ENCODE measurements at regions not wholly inside any gene's neighbourhood (a gene's known extent, or its start where the extent isn't known, plus 50 kb on each side); places are given as distances from the start of the nearest gene placed in this dataset.

DNA sequence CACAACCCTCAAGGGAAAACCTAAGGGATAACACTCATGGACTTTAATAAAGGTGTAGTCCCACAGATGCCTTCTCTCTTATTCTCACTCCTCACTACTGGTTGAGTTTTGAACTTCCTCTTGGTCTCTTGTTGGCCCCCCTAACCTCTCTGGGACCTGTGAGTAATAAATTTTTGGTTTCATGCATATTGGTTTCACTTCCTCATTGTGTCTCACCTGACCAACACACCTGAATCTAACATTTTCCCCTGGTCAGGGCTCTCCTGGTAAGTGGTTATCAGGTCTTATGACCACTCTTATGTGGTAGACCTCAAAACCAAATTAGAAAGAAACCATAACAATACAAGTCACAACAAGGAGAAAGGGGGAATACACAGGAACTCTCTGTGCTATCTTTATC lies 60.5 kb upstream of the PRMT6 start:
- Histone ChIP-seq H3K4me3 (replicated peaks; ENCODE audit: low read depth, low read length) (no peak overlapping the region), H3K36me3 (ENCODE audit: control insufficient read depth, insufficient read depth, low read length) (no peaks in the 10 kb centered on the region), H3K27me3 (replicated peaks; ENCODE audit: control insufficient read depth, insufficient read depth, low read length) (no peaks in the 10 kb centered on the region)
- peak; percentile 85 for DNase-seq (ENCODE audit: extremely low read depth, insufficient read length)
- TF ChIP-seq, protein P1, sequence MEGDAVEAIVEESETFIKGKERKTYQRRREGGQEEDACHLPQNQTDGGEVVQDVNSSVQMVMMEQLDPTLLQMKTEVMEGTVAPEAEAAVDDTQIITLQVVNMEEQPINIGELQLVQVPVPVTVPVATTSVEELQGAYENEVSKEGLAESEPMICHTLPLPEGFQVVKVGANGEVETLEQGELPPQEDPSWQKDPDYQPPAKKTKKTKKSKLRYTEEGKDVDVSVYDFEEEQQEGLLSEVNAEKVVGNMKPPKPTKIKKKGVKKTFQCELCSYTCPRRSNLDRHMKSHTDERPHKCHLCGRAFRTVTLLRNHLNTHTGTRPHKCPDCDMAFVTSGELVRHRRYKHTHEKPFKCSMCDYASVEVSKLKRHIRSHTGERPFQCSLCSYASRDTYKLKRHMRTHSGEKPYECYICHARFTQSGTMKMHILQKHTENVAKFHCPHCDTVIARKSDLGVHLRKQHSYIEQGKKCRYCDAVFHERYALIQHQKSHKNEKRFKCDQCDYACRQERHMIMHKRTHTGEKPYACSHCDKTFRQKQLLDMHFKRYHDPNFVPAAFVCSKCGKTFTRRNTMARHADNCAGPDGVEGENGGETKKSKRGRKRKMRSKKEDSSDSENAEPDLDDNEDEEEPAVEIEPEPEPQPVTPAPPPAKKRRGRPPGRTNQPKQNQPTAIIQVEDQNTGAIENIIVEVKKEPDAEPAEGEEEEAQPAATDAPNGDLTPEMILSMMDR (IDR thresholded peaks at IDR 0.05; ENCODE audit: insufficient read depth, low read length, poor library complexity, severe bottlenecking): no peak

DNA sequence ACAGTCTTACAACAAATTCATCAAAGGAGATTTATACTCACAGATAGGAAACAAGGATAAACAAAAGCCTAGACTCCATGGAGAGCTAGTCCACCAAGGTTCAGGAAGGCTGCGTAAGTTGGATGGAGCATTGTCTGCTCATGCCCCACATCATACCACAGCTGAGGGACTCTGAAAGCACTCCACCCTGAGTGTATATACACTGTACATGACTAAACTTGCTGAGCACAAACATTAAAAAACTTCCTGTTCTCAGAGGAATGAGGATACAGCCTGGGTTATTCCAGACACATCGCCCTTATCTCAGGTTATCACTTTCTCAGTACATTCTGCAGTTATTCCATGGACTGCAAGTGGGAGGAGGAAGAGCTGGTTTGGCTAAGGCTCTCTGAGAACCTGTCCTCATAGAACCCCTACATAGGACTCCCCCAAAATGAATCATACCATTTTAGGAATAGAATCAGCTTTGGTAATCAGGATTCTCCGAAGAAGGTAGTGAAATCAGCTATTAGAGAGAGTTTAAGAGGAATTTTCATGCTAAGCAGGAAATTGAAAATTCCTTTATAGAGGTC lies 58.0 kb upstream of the PRMT6 start:
- TF ChIP-seq, protein P1 (IDR thresholded peaks at IDR 0.05; ENCODE audit: insufficient read depth, low read length, poor library complexity, severe bottlenecking): no peak
- DNase-seq (ENCODE audit: extremely low read depth, insufficient read length): no peak
- no peak overlapping the region for H3K4me3 ChIP-seq (replicated peaks; ENCODE audit: low read depth, low read length)

DNA sequence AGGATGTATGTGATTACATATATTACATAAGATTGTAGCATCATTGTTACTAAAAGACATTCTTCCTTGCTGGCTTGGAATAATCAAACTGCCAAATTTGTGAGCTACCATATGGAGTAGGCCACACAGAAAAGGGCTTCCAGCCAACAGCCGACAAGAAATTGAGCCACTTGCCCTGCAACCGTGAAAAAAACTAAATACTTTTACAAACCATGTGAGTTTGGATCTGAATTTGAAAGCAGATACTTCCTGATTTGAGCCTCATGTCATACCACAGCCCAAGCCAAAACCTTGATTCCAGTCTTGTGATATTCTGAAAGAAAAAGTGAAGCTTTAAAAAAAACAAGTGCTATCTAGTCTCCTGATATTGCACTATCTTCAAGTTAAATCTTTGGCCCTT lies 55.6 kb upstream of the PRMT6 start:
- no peak overlapping the region for H3K4me3 ChIP-seq (replicated peaks; ENCODE audit: low read depth, low read length)
- H3K27me3 ChIP-seq (replicated peaks; ENCODE audit: control insufficient read depth, insufficient read depth, low read length): no peaks in the 10 kb centered on the region
- no peaks in the 10 kb centered on the region for H3K36me3 ChIP-seq (ENCODE audit: control insufficient read depth, insufficient read depth, low read length)
- TF ChIP-seq, protein P1 (IDR thresholded peaks at IDR 0.05; ENCODE audit: insufficient read depth, low read length, poor library complexity, severe bottlenecking): no peak
- no peak for DNase-seq (ENCODE audit: extremely low read depth, insufficient read length)

More for the DNA sequence above, 58.0 kb upstream of the PRMT6 start:
- Histone ChIP-seq H3K27me3 (replicated peaks; ENCODE audit: control insufficient read depth, insufficient read depth, low read length) (no peaks in the 10 kb centered on the region), H3K36me3 (ENCODE audit: control insufficient read depth, insufficient read depth, low read length) (no peaks in the 10 kb centered on the region)

DNA sequence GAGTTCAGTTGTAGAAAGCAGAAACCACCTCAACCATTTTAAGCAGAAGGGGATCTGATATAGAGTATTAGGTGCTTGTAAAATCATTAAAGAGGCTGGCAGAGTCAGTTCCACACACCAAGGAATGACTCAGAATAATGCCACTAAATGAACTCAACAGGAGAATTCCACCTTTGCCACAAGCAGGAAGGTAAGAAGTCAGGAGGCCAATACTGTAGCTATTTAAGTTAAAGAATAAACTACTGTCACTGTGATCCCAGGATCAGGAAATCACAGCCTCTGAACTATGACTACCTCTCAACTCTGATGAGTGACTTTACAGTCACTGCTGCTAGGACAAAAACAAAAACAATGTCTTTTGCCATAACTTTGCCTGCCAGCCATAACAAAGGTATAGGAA lies 52.5 kb upstream of the PRMT6 start:
- Histone ChIP-seq H3K4me3 (replicated peaks; ENCODE audit: low read depth, low read length) (no peak overlapping the region), H3K36me3 (ENCODE audit: control insufficient read depth, insufficient read depth, low read length) (no peaks in the 10 kb centered on the region), H3K27me3 (replicated peaks; ENCODE audit: control insufficient read depth, insufficient read depth, low read length) (no peaks in the 10 kb centered on the region)
- TF ChIP-seq, protein P1 (IDR thresholded peaks at IDR 0.05; ENCODE audit: insufficient read depth, low read length, poor library complexity, severe bottlenecking): no peak
- DNase-seq (ENCODE audit: extremely low read depth, insufficient read length): no peak

DNA sequence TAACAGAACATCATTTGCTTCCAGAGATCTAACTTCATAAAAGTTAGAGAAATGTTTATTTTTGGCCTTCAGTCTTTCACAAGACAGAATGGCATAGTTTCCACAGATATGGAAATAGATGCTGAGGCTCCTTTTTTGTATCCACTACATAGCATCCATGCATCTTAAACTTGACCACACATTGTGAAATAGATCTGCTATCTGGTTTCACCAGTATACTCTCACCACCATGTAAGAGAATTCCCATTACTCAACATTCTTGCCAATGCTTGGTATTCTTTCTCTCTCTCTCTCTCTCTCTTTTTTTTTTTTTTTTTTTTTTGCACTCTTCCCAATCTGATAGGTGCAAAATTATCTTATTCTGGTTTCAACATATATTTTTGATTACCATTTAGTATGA lies 52.1 kb upstream of the PRMT6 start:
- DNase-seq (ENCODE audit: extremely low read depth, insufficient read length): no peak
- H3K27me3 ChIP-seq (replicated peaks; ENCODE audit: control insufficient read depth, insufficient read depth, low read length): no peaks in the 10 kb centered on the region

More for the DNA sequence above, 52.1 kb upstream of the PRMT6 start:
- Histone ChIP-seq H3K36me3 (ENCODE audit: control insufficient read depth, insufficient read depth, low read length) (no peaks in the 10 kb centered on the region), H3K4me3 (replicated peaks; ENCODE audit: low read depth, low read length) (no peak overlapping the region)
- TF ChIP-seq, protein P1 (IDR thresholded peaks at IDR 0.05; ENCODE audit: insufficient read depth, low read length, poor library complexity, severe bottlenecking): no peak
